ENCODE measurements at regions not wholly inside any gene's neighbourhood (a gene's known extent, or its start where the extent isn't known, plus 50 kb on each side); places are given as distances from the start of the nearest gene placed in this dataset.
"Not testable (repeated sequence)": the region's sequence is repeated elsewhere in the genome, so short reads cannot be mapped to it uniquely, and the experiment has no call there.

DNA sequence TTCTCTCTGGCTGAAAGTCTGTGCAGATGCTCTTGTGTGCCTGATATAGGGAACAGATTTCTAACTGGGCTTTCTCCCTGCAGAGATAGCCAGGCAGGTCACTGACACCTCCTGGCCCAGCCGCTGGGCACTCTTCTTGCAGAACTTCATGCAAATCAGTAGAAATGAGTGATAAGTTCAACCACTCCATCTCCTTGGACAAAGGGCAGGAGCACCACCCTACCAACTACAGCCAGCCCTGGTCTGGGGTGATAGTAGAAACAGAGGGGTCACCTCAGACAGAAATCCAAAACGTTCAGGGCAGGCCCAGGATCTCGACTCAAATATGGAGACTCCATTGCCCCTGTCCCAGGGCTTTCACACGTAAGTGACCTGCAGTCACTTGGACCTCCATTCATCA is 917.8 kb upstream of the ZNF722 start:
- no peak for ATAC-seq
- DNase-seq (ENCODE audit: missing footprints): no peak
- intact Hi-C loops (cut with DNase I): no loop called here

DNA sequence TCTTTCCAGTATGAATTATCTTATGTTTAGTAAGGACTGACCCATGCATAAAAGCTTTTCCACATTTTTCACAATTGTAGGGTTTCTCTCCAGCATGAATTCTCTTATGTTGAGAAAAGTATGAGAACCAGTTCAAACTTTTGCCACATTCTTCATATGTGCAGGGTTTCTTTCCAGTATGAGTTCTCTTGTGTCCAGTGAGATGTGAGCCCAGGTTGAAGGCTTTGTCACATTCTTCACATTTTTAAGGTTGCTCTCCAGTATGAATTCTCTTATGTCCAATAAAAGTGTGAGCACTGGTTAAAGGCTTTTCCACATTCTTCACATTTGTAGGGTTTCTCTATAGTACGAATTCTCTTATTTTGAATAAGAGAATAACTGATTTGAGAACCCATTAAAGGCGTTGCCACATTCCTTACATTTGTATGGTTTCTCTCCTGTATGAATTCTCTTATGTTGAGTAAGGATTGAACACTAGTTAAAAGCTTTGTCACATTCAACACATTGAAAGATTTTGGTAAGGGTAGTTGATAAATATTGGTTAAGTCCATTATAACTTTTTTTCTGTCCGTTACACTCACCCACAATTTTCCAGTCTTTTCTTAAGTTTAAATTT is 911.0 kb upstream of the ZNF722 start:
- ATAC-seq: no peak
- no peak for DNase-seq (ENCODE audit: missing footprints)

DNA sequence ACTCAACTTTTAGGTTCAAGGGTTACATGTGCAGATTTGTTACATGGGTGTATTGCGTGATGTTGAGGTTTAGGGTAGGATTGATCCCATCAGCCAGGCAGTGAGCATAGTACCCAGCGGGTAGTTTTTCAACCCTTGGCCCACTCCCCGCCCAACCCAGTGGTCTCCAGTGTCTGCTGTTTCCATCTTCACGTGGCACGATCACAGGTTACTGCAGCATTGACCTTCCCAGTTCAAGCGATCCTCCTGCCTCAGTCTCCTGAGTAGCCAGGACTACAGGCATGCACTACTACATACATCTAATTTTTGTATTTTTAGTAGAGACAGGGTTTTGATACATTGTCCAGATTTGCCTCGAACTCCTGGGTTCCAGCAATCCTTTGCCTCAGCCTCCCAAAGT is 905.7 kb upstream of the ZNF722 start:
- DNase-seq (ENCODE audit: missing footprints): no peak
- intact Hi-C loops (cut with DNase I): no loop called here

More for the DNA sequence above, 911.0 kb upstream of the ZNF722 start:
- intact Hi-C loops (cut with DNase I): no loop called here

DNA sequence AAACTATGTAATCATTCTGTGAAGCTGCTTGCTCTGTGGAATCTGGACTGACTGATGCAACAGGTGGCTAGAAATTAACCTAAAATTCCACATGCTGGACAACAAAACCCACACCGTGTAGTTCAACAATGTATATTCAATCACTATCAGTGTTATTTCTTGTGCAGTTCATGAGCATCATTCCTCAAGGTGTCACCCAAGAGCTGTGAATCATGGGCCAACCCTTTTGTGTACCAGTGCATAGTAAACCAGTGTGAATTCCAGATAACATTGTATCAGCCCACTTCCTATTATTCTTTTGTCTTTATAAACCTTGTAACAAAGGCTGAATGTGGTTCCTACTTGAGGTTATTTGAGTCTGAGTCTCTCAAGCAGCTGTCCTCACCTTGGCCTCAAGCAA is 905.2 kb upstream of the ZNF722 start:
- DNase-seq (ENCODE audit: missing footprints) (no peak), ATAC-seq (no peak)
- intact Hi-C loops (cut with DNase I): no loop called here

More for the DNA sequence above, 905.7 kb upstream of the ZNF722 start:
- no peak for ATAC-seq

DNA sequence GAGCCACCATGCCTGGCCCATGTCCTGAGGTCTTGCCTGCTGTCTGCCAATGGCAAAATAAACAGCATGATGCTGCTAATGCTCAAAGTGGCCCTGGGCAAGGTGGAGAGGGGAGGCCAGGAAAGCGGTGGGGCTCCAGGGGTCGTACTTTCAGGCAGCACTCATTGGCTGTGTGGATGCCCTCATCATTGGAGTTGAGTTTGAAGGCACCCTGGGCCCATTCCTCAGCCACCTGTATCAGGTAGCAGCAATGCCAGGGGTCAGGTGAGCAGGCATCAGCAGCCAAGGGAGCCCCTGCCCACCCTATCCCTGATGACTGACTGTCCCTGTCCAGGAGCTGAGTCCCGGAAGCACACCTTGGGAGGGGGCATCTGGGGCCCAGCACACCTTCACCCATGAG is 902.5 kb upstream of the ZNF722 start:
- DNase-seq (ENCODE audit: missing footprints): no peak
- no peak for ATAC-seq
- intact Hi-C loops (cut with DNase I): no loop called here

DNA sequence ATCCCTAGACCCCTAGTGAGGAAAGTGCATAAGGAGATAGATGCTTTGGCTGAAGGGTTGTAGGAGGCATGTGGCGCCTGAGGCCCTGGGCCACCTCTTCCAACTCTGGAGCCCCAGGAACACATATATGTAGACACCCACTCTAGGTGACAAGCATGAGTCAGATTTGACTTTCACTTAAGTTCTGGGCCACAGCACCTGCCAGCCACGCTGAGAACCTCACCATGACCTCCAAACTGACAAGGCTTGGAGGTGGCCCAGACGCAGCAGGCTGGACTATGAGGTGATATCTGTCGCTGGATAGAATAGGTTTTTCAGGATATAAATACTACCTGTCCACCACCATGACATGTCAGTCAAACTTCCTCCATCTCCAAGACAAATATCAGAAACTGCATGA is 894.0 kb upstream of the ZNF722 start:
- no peak for ATAC-seq
- DNase-seq (ENCODE audit: missing footprints): no peak
- intact Hi-C loops (cut with DNase I): no loop called here

DNA sequence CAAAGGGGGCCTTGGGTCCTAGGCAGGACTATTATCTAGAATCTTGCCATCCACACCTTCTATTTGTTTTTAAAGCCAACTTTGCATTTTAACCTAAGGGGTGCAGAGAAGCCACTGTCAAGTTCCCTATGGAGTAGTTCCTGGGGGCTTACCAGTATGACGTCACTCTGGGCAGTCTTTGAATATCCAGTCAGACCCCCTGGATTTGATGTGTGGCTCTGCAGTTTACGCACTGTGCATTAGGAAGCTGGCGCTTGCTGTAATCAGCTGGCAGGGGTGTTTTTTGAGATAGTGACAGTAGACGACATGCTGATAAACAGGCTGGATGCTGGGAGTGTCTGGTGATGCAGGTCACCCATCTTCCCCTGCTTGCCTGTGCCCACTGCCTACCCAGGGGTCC is 892.7 kb upstream of the ZNF722 start:
- ATAC-seq (no peak), DNase-seq (ENCODE audit: missing footprints) (no peak)
- intact Hi-C loops (cut with DNase I): no loop called here

DNA sequence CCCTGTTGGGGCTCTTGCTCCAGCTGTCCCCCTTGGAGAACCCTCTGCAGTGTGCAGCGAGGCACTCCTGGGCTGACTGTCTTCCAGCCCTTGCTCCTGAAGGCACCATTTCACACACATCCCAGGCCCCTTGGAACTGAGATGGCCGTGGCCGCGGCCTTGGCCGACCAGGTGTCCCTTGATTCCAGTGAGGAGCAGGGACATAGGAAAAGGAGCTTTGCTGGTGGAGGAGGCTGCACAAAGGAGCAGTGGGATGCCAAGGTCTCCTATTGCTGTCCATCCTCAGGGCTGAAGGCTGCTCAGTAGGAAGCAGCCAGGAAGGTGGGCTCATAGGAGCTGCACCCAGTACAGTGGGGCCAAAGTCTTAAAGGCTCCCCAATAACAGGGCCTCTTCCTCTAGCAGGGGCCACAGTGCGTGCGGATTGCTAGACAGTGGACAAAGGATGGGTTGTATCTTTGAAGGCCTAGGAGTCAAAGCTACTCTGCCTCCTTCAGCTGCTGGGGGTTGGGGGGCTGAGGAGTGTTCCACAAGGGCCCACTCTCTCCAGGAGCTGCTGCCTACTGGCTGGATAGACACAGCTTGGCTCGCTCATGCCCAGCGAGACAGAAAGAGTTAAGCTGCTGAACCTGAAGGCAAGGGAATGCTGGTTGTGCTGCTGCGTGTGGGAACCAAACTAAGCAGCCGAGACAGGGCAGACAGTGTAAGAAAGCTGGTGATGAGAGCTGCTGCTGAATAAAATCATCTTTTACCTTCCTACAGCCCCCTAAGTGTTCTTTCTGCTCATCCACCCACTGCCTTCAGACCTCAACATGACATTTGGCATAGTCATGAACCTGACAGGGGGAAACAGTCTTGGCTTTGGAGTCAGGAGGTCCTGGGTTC is 891.9 kb upstream of the ZNF722 start:
- DNase-seq (ENCODE audit: missing footprints) (no peak), ATAC-seq (no peak)
- intact Hi-C loops (cut with DNase I): no loop called here

DNA sequence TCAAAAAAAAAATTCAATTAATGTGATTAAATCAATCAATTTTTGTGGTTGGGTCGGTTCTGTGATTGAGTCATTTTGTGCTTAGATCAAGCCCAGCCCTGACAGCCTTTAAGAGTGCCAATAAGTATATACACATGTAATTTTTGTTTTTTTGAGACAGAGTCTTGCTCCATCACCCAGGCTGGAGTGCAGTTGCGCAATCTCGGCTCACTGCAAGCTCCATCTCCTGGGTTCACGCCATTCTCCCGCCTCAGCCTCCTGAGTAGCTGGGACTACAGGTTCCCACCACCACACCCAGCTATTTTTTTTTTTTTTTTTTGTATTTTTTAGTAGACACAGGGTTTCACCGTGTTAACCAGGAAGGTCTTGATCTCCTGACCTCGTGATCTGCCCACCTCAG is 887.1 kb upstream of the ZNF722 start:
- DNase-seq (ENCODE audit: missing footprints); ATAC-seq; intact Hi-C loops (cut with DNase I): not testable (repeated sequence)

DNA sequence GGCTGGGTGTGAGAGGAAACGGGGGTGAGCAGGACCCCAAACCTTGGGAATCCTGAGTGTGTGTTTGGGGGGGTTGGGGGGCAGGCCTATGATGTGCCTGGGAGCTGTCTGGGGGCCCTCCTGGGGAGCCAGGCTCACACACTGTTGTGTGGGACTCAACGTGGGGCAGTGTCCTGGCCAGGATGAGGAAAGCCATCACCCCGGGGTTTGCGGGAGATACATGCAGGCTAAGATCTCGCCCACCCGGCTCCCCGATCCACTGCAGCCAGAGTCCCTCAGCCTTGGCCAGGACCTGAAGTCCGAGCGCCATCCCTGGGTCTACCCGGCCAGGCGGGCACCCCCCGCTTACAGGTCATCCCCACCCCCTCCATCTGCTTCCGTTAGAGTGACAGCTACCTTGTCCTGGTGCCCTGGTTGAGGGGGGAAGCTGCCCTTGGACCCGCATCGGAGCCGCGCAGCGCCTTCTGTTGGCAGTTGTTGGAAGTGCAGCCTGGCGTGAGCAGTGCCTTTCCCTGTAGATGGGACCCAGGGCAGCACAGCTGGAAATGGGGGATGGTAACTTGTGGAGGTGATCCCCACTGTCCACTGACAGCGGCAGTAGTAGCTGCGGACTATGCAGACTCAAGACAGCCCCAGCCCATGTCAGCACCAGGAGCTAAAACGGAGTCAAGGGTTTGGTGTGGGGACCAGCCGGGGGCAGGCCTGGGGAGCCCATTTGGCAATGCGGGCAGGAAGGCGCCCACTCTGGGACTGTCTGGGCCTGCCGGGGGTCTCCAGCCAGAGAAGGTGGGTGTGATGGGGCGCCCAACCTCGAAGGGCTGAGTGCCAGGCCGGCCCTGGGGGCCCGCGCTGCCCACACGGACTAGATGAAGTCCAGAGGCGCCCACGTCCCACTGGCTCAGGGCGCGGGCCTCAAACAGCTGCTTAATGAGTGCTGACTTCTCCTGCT is 885.6 kb upstream of the ZNF722 start:
- no peak for ATAC-seq
- DNase-seq (ENCODE audit: missing footprints): no peak
- intact Hi-C loops (cut with DNase I): no loop called here

DNA sequence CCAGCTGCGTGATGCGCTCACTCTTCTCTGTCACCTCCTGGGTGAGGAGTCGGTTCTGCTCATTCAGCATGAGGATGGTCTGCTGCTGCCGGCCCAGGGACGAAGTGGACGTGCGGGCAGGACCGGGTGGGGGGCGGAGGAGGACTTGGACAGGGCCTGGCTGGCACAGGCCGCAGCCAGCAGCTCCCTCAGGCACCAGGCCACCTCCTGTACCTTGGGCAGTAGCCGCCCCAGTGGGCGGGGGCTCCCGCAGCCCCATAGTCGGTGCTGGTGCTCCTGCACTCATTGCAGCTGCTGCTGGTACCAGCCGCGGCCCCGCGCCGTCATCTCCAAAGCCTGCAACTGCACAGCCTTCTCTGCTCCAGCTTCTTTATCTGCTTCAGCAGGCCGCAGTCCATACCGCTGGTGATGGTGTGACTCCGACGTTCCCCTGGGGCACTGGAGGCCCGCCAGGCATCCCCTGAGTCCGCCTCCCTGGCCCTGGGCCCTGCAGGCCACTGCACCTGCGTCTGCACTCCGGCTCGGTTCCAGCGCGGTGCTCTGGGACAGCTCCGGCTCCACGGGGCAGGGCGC is 884.9 kb upstream of the ZNF722 start:
- no peak for ATAC-seq
- intact Hi-C loops (cut with DNase I): no loop called here

DNA sequence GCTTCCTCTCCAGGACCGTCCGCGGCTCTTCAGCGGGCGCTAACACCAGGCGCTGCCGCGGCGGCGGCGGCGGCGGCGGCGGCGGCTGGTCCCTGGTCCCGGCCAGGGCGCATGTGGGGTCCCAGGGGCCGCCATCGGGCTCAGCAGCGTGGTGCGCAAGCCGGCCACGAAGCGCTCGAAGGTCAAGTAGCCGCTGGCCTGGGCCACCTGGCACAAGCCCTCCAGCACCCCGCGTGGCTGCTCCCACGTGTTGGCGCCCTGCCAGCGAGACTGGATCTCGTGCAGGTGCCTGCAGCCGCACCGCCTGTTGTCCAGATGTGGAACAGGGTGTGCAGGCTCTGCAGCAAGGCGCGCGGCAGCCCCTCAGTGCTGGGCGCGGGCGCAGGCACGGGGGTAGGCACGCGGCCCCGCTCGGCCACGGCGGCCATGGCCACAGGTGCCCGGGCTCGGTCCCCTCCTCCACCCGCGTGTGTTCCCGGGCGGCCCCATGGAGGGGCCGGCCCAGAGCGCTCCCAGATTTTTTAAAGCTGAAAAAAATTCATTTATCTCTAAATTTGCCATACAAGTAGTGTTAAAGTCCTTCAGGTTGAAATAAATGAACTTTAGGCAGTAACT is 884.2 kb upstream of the ZNF722 start:
- intact Hi-C loops (cut with DNase I): no loop called here
- DNase-seq (ENCODE audit: missing footprints): no peak
- no peak for ATAC-seq

More for the DNA sequence above, 884.9 kb upstream of the ZNF722 start:
- no peak for DNase-seq (ENCODE audit: missing footprints)

Data from Right ventricle myocardium inferior (tissue), 1 donor.